Activated CD4-positive, alpha-beta T cell treated with anti-CD3 and anti-CD28 coated beads, Interleukin-2, amount 50 U/mL, for 16 hours (primary cell): ENCODE measurements at regions not wholly inside any gene's neighbourhood (a gene's known extent, or its start where the extent isn't known, plus 50 kb on each side); places are given as distances from the start of the nearest gene placed in this dataset.
"Not testable (repeated sequence)": the region's sequence is repeated elsewhere in the genome, so short reads cannot be mapped to it uniquely, and the experiment has no call there.

Source experiments
- DNase-seq: peaks from one replicate; pipeline ENCODE4 v3.0.0-alpha.2; 2020

DNA sequence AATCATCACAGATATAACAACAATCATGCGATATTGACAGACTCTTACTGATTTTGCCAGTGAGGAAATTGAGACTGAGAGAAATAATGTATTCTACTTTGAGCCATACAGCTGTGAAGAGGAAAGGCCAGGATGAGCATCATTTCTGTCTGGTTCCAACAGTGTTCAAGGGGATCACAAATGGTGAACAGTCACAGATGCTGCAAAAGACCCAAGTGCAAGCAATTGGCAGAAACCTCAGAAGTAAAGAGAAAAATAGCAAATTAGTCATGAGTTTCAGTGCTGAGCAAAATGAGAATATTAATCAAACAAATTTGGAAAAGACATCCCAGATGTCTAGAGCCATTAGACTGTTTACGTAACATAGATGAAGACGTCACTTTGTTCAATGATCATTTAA lies 114.1 kb downstream of the RAB38 start:
- no peak for DNase-seq

DNA sequence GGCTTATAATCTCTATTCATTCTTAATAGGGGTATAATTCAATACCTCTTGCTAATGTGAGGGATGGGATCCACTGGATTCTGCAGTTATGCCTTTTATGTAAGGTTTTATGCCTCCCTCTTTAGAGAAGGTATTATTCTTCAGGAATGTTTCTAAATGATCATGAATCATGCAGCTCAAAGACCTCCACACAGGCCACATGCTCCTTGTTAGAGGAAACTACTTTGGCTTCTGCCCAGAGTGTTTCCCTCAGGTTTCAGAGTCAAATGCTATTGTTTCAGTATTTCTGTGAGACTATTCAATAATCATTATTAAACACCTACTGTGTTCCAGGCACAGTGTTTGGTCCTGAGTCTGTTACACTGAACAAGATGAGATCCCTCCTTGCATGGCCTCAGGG lies 115.9 kb downstream of the RAB38 start:
- no peak for DNase-seq

DNA sequence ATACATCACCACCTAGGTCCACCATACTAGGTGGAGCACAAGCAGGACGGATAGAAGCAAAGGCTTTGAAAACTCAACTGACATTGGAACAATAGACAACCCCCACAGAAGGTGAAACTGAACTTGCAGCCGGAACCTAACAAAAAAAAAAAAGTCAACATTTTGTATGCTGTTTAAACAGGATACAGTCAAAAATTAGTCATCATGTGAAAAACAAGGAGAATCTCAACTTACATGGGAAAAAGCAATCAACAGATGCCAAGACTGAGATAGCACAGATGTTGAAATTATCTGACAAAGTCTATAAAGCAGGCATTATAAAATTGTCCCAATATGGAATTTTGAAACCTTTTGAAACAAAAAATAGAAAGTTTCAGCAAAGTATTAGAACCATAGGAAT lies 123.8 kb downstream of the RAB38 start:
- DNase-seq: no peak

- no peak for DNase-seq
Observed at GRCh38 chr11:88050247-88050646, 125.0 kb downstream of the RAB38 start.

GRCh38 chr11:88045288-88045687 lies 130.0 kb downstream of the RAB38 start:
- DNase-seq: not testable (repeated sequence)

- DNase-seq: not testable (repeated sequence)
Observed at GRCh38 chr11:88044658-88045057, 130.6 kb downstream of the RAB38 start.

DNA sequence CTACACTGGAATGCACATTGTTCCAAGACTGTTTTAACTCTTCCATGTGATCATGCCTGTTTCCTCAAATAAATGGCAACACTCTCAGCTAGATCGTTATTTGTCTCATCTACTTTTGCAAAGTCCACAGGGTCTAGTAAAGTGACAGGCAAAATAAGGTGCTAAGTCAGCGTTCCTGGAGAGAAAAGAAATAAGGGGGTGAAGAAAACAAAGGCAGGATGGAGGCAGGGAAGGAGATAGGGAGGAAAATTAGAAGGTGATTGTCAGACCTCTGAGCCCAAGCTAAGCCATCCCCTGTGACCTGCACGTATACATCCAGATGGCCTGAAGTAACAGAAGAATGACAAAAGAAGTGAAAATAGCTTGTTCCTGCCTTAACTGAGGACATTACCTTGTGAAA lies 132.1 kb downstream of the RAB38 start:
- DNase-seq: no peak

DNA sequence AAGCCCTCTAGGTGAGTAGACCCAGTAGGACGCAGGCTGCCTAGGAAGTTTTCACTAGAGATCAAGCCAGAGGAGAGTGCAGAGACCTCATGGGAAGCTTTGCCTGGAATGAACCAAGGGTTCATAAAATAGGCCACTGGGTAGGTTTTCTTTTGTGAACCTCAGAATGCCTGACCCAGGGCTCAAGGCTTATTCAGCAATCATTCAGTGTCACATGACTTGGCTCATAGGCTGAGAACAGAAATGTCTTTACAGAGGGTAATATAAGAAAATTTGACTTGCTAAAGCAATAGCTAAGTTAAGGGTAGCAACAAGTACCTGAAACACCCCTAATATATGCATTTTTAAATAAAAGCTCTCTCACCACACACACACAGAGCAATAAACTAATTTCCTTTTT lies 132.6 kb downstream of the RAB38 start:
- no peak for DNase-seq

DNA sequence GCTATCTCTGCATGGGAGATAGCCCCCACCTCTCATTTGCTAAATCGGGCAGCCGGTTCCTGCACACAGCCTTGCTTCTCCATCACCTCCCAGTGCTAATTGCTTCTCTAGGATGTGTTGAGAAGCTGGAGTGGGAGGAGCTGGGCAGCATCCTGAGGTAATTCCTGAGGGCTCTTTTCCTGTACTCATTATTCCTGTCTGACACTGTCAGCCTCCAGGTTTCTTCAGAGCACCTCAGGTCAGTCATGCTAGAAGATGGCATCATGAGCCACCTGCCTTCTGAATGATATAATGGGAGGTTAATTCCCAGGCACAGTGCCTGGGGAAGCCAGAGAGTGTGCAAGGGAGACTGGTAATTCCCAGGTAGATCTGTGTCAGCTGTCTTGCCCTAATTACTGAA lies 133.0 kb downstream of the RAB38 start:
- DNase-seq: no peak

DNA sequence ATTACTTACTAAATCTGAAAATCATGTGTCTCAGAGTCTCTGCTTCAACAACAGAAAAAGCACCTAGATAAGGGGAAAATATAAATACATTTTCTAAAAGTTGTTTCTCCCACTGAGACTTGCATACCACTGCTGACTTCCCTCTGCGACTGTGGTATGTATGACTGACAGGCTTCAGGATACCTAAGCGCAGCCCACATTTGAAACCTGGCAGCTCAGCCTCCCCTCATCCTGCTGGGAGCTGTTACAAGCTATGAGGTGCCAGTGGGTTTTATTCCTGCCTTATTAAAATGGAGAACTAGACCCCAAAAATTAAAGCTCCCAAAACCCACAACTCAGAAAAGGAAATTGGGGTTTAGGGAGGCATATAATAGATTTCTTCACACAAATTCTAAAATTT lies 133.6 kb downstream of the RAB38 start:
- DNase-seq: no peak

DNA sequence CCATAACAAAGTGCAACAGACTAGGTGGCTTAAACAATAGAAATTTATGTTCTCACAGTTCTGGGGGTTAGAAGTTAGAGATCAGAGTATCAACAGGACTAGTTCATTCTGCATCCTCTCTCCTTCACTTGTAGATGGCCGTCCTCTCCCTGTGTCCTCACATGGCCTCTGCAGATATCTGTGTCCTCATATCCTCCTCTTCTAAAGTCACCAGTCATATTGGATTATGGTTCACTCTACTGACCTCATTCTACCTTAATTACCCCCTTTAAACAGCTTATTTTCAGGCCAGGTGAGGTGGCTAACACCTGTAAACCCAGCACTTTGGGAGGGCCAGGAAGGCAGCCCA lies 135.1 kb downstream of the RAB38 start:
- DNase-seq: no peak

- no peak for DNase-seq
Observed at GRCh38 chr11:88039476-88040147, 135.6 kb downstream of the RAB38 start.

DNA sequence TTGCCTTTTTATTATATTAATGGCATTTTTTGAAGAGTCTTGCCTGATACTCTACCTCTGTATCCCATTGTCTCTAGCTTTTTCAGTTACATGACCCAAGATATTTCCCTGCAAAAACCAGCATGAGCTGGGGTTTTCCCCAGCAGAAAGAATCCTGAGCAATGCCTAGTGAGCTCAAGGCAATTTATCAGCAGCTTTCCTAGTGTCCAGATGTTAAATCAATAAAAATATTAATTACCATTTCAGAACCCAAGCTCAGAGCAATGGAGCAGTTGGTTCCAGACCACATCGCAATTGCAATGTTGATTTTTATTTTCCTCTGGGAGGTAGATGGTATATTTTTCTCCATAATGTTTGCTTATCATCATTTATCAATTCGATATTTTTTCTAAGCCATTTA lies 137.2 kb downstream of the RAB38 start:
- DNase-seq: no peak

GRCh38 chr11:88036701-88037100 lies 138.5 kb downstream of the RAB38 start:
- no peak for DNase-seq

DNA sequence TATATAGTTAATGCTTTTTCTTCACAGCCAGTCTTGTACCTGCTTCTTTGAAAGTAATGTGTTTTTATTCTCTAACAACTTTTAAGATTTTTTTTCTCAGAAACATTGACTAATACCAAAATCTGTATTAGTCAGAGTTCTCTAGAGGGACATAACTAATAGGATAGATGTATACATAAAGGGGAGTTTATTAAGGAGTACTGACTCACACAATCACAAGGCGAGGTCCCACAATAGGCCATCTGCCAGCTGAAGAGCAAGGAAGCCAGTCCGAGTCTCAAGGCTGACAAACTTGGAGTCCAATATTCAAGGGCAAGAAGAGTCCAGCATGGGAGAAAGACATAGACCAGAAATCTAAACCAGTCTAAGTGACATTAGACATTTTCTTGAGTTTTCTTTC lies 140.0 kb downstream of the RAB38 start:
- no peak for DNase-seq

DNA sequence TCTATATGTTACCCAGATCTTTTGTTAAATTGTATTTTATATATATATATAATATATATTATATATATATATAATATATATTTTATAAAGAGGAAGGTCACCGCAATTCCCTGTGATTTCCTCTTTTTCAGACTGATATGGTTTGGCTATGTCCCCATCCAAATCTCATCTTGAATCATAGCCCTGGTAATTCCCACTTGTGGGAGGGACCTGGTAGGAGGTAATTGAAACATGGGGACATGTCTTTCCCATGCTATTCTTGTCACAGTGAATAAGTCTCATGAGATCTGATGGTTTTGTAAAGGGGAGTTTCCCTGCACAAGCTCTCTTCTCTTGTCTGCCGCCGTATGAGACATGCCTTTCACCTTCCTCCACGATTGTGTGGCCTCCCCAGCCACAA lies 157.6 kb downstream of the RAB38 start:
- DNase-seq: no peak

- peak; percentile 73 for DNase-seq
Observed at GRCh38 chr11:88016392-88017170, 158.7 kb downstream of the RAB38 start.

GRCh38 chr11:88015170-88015569 lies 160.1 kb downstream of the RAB38 start:
- DNase-seq: no peak

- DNase-seq: no peak
Observed at GRCh38 chr11:88013508-88014065, 161.7 kb downstream of the RAB38 start.

- no peak for DNase-seq
Observed at GRCh38 chr11:88012456-88012855, 162.8 kb downstream of the RAB38 start.

- no peak for DNase-seq
Observed at GRCh38 chr11:87976009-87976408, 199.2 kb downstream of the RAB38 start.

DNA sequence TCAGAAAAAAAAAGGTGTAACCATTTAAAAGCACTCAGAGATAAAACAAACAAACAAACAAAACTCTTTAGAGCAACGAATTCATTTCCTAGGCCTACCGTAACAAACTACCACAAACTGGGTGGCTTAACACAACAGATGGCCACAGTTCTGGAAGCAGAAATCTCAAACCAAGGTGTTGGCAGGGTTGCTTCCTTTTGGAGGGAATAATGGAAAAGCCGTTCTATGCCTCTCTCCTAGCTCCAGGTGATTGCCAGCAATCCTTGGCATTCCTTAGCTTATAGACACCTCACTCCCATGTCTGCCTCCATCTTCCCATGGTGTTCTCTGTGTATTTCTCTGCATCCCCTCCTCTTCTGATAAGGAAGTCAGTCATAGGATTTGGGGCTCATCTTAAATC lies 200.4 kb downstream of the RAB38 start:
- DNase-seq: no peak

- DNase-seq: no peak
Observed at GRCh38 chr11:87972133-87972532, 203.1 kb downstream of the RAB38 start.

DNA sequence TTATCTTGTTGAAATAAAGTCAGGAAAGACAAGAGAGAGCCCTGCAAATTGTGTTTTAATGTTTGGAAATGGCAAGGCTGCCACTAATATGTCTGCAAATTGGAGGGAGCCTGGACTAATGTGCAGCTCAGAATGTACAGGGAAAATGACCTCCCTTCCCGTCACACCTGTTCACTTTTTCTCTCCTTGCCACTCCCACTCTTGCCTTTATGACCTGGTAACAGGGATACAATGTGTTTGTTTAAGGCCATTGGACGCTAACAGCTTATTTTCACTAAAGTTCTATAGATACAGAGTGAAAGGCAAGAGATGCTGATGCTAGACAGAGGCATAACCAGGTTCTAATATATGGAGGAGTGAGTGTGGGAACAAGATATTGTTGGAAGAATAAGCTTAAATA lies 203.9 kb downstream of the RAB38 start:
- DNase-seq: no peak

DNA sequence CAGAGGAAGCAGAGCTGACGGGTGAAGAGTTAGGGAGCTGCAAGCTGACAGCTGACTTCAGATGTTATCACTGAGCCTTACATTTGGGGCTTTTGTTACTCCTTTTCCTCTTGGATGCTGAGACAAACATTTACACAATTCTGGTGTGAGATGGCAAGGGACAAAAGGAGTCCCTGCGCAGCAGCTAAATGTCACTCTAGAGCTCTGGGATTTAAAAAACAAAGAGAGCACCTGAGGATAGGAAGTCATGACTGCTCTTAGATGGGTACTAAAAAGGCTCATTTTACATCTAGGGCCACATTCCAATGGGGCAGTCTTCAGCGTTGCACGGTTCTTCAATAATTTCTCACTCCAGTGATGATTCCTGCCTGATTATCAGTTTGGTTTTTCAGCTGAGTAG lies 204.5 kb downstream of the RAB38 start:
- no peak for DNase-seq
